Midbrain (tissue), 1 donor: ENCODE measurements at regions not wholly inside any gene's neighbourhood (a gene's known extent, or its start where the extent isn't known, plus 50 kb on each side); places are given as distances from the start of the nearest gene placed in this dataset.
"Not testable (repeated sequence)": the region's sequence is repeated elsewhere in the genome, so short reads cannot be mapped to it uniquely, and the experiment has no call there.

ENCODE experiments used
- DNase-seq: peaks from one replicate; lab custom pipeline; 2025; lab: John Stamatoyannopoulos, UW

DNA sequence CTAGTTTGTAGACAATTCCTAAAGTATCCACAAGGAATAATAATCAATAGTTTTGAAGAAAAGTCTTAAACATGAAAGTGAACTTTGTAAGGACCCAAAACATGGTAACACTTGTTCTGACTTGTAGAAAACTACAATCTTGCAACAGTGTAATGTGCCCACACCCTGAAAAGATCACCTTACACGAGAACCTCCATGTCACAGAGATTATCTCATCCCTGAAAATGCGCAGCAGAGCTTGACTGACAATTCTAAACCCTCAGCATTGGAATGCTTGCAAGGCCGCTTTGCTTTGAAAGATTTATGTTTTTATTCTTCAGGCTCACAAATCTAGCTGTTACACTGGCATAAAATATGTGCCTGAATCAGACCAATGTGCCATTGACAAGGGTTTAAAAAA is 346.6 kb downstream of the KLF13 start:
- DNase-seq = not testable (repeated sequence)

DNA sequence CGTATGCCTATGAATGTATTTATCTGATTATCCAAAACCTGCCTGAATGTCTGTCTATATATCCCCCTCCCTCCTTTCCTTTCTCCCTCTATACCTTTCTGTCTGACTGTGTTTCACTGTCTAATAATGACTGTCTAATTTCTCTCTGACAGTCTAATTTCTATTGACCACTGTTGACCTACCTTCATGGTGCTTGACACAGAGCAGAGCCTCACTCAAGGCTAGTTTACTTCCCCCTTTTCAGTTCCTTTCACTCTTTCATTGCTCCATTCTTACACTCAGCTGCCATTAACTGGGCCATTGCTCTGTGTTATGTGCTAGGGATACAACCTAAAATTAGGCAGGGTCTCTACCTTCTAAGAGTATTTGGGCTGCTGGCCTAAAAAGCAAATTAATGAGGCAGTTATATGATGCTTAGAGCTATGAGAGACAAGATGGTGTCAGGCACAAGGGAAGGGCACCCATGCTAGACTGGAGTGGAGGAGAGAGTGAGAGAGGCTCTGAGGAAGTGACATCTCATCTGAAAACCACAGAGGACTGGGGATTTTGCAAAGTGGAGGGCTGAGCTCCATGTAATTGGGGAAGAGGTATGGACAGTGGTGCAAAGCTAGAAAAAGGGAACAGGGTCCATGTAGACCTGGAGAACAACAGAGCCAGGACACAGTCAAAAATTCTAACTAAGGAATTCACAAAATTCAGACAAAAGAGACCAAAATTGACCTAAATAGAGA is 348.6 kb upstream of the CHRNA7 start:
- not testable (repeated sequence) for DNase-seq

DNA sequence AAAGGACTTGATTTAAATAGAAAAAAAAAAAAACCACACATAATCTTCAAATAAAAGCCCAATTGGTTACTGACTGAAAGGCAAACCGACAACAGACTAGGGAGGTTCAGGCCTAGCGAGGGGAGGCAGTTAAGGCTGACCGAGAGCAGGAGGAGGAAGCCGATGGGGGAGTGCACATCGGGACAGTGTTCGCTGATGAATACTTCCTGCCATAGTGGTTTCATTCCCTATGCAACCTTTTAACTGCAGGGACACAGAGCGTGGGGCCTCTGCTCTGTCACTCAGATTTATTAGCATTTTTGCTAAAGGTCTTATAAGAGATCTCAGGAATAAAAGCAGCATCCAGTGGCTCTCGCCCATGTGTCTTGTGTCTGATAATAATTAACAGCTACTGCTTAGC is 343.2 kb upstream of the CHRNA7 start:
- not testable (repeated sequence) for DNase-seq

DNA sequence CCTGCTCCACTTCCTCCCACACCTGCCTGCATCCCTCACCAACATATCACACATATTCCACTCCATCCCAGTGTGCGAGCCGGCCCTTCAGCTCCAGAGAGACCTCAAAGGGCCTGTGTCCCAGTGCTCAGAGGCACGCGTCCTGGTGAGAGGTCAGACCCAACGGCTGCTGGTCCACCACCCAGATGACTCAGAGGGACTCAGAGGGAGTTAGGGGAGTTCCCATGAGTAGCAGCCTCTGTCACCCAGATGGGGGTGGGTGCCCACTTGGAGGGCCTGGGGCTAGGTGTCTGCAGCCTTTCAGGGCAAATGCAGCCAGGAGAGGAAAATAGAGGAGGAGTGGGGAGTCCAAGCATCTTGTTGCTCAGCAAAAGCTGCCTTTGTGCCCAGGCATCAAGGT is 333.8 kb upstream of the CHRNA7 start:
- not testable (repeated sequence) for DNase-seq

DNA sequence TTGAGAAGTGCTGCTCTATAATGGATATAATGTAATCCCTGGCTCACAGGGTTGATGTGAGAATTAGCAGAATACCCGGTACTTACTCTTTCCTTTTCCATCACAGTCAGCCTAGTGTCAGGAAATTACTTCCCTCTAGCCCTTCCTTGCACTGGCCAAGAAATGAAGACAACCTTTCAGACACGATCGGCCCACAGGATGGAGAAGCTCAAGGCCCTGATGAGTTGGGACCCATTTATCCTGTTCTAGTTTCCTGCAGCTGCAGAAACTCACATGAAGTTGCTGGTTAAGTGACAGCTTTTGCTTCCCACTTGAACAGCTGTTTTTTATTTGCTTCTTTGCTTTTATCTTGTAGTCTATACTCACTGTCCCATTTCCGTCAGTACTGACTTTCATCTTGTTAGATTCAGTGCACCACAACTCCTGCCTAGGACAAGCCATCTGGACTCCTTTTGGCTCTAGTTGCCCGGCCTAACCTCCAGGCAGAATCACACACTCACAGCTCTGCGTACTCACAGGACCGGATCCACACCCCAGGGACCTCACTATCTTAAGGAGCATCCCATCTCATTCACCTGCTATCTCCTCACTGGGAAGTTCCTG is 325.1 kb upstream of the CHRNA7 start:
- DNase-seq = not testable (repeated sequence)

DNA sequence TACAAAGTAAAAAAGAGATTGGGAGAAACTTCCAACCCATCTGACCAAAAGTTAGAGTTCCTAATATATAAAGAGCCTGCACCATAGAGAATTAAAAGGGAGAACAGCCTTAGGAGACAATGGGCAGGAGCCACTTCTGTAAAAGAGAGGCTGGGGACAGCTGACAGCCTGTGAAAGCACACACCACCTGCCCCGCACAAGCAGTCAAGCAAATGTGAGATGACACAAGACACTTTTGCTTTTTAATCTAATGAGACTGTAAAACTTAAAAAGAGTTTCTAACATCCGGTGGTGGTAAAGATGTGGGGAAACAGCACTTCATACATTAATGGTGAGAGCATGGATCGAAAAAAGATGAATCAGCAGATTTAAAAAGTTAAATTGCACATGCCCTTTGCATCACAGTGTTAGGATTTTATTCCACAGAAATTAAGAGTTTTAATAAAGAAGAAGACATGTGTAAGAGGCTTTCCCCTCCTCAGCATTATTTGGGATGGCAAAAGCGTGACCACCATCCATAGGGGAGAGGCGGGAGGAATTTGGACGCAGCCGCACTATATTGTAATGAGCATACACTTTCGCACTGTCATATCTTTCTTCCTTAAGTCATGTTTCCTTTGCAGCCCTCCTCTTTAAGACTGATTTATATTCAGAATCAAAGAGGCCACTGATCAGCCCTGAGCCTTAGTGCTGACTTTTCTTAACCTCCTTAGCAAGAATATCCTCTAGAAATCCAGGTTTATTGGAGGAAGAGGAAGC is 322.2 kb upstream of the CHRNA7 start:
- DNase-seq = not testable (repeated sequence)

DNA sequence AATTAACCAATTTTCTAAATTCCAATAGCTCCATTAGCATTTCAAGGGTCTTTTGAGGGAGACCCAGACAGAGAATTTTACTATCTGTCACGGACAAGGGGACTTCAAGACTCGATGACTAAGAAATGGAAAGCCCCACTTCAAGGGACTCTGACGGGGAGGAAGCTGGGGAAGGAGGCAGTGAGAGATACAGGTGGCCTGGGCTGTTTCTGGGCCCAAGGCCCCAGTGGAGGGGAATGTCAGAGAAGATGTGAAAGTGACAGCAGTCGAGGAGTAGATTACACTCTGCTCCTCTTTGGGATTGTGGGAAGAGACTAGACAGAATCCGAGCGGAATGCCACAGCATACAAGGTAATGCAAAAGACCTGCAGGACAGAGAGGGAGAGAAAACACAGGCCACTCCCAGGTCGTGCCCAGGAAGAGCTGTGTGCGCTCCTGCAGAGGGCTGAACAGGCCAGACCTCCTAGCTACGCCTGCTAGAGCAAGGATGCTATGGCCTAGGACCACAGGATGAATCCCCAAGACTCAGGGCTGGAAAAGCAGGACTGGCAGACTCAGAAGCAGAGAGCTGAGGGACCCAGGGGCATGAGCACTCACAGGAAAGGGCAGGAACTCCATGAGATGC is 321.5 kb upstream of the CHRNA7 start:
- DNase-seq = not testable (repeated sequence)

DNA sequence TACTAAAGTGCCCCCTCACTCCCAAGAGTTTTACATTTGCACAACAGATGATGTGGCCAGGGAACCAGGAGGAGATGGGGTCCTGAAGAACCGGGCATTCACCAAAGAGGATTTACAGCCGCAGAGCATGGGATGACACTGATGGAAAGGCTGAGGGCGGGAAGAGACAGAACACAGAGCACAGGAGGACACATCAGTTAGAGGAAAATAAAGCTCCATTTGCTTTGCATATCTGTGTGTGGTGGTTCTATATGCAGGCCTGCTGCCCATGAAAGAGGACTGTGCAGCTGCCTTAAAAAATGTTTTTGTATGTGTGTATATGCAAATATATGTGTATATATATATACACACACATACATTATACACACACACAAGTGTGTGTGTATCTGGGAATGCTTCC is 320.8 kb upstream of the CHRNA7 start:
- not testable (repeated sequence) for DNase-seq

DNA sequence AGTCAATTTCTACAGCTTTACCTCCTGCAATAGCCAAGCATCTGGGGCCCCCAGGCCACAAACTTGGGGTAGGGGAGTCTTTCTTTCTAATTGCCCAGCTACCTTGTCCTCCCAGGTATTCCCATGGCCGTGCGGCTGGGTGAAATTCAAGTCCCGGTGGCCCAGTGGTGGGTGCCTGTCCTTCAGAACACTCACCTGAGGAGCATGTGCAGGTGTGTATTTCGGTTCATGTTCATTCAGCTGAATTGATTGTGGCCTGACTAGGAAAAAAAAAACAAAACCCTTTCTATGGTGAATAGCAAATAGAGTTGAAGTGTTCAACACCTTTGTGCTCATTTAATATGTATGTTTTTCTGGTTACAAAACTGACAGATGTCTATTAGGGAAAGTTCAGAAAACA is 319.5 kb upstream of the CHRNA7 start:
- not testable (repeated sequence) for DNase-seq

DNA sequence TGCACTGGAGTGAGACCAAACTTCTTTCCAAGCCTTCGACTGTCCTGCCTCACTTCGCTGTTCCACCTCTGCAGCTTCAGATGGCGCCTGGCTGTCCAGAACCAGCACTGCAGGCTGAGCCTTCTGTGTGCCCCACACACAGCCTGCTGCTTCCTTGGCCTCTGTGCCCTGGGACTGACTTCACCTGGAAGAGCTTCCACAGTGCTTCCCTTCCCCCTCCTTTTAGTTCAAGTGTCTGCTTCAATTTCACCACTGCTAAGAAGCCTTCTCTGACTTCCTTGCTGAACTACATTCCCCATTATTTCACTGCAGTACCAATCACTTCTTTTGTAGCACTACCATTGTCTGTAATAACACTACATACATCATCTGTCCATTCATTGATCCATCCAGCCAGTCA is 315.1 kb upstream of the CHRNA7 start:
- DNase-seq = not testable (repeated sequence)

DNA sequence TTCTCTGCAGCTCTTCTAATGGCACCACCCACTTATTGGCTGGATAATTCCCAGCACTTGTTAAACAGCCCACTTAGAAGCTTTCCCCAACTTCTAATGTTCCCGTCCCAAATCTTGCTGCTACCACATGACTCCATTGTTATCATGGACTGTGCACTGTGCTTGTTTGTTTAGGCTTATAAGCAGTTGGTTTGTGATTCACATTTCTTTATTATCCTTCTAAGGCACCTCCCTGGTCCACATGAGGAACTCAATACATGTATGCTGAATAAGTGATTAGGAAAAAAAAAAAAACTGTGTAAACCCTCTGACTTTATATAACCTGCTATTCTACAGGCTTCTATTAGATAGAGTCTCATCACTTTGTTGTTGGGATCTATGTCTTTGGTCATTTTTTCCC is 311.7 kb upstream of the CHRNA7 start:
- not testable (repeated sequence) for DNase-seq

DNA sequence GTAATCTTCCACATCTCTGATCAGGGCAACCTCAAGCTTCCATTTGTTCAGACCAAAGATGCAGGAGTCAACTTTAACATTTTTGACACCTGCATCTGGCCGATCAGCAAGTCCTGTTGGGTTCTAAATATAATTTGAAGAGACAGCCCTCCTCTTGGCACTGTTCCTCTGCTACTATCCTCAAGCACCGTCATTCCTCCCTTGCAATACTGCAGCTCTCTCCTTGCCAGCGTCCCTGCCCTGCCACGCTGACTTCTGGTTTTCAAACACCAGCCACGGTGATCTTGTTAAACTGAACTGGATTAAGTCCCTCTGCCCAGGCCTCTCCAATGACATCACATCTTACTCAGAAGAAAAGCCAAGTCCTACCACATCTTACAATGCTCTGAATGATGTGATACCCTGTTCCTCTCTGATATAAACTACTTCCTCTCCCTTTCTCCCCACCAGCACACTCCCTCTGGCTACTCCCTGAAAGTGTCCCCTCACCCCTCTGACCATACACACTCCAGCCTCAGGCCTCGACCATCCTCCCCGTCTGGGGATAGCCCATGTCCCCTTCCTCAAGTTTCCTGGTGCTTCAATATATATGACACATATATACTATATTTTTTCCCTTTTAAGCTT is 310.8 kb upstream of the CHRNA7 start:
- DNase-seq = not testable (repeated sequence)

DNA sequence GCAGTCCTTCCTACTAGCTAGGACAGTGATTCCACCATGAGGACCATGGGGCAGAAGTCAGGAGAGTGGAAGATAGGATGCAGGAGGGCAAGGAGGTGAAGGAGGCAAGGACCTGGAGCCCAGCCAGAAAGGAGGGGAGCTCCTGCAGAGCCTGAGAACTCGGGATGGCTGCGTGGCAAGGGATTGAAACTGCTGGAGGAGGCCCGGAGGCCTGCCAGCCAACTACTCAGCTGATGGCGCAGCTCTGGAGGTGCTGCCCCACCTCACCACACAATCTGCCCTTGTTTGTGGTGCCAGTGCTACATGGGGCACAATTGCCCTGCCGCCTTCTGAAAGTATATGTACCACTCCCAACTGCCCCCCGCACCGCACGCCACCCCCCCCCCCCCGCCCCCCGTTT is 307.3 kb upstream of the CHRNA7 start:
- not testable (repeated sequence) for DNase-seq

DNA sequence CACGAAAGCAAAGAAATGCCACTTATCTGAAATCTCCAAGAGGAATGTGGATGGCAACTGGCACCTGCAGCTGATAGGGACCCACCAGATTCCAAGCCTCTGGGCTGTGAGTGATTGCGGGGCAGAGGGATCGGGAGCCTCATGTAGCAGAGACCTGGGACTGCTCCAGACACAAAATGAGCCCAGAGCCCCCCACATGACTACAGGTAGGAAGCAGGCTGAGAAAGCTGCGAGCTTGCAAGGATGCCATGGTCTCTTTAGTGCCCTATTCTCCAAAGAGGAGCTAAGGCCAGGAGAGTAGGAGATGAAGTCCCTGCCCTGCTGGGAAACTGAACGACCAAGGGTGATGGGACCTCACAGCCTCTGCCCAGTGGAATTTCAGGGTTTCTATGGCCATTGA is 305.4 kb upstream of the CHRNA7 start:
- not testable (repeated sequence) for DNase-seq

DNA sequence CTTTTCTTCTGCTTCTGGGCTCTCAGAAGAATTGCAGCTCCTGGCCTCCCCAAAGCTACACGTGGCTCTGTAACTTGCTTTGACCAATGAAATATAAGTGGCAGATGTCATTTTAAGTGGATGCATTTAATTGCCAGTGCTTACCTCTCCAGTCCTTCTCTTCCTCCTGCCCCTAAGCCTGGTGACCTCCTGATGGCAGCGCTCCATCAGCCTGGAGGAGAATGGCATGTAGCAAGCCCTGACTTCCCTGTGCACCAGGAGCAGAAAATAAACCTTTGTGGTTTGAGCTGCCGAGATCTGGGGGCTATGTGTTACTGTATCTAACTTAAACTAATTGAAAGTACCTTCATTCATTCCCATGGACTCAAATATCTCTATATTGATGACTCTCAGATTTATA is 304.7 kb upstream of the CHRNA7 start:
- not testable (repeated sequence) for DNase-seq

DNA sequence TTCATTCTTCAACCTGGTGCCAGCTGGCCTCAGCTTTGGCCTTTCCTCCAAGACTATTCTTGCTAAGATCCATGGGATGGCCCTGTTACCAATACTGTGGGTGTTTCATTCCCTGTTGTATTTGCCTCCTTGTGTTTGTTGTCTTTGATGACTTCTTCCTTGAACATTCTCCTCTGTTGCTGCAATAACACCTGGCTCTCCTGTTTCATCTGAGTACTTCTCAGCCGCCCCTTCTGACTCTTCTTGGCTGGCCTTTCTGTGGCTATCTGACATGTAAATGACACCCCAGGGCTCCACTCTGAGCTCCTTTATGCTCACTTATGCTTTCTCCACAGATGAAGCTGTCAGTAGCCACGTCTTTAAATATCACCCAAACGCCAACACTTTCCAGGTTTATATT is 302.7 kb upstream of the CHRNA7 start:
- no peak for DNase-seq

DNA sequence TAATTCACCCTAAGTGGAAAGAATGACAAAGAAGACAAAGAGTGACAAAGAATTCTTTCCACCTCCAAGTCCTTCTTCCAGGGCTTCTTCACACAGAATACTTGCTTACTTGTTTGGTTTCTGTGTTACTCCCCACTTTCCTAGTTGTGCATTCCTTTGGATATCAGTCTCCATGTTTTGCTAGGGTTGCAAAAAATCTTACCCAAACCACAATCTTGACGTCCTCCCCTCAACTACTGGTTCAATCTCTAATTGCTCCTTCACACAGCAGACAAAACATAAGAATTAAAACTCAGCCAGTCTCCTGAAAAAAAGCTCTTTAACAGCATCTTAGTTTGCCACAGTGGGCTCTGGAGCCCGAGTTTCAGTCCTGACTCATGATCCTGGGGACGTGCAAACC is 297.6 kb upstream of the CHRNA7 start:
- DNase-seq = no peak

DNA sequence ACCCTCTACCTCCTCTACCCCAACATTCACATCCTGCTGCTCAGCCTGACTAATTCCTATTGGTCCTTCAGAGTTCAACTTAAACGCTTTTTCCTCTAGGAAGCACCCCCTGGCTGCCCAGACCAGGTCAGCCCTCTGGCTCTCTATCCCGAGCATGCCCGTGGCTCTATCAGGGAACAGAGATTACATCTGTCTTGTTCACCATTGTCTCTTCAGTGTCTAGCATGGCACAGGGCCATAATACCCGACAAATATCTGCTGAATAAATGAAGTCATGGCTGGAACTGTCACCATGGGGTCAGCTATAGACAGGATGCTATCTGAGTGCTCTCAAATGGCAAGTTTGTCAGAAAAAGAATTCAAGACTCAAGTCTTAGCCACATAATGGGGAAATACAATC is 296.9 kb upstream of the CHRNA7 start:
- DNase-seq = peak; percentile 34

DNA sequence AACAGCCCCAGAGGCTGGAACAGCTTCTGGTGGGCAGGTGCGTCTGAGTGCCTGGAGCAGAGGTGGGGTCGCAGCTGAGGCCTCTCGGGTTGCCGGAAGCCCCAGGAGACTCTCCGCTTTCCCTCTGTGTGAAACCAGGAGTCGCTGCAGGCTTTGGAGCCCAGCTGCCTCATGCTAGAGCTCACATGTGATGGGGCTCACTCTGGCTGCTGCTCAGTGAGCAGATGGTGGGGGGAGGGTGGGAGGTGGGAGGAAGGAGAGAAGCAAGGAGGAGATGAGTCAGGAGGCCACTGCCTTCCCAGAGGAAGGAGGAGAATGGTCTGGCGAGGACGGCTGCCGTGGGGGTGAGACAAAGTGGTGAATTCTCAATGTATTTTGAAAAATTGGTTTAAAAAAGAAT is 290.1 kb upstream of the CHRNA7 start:
- no peak for DNase-seq

DNA sequence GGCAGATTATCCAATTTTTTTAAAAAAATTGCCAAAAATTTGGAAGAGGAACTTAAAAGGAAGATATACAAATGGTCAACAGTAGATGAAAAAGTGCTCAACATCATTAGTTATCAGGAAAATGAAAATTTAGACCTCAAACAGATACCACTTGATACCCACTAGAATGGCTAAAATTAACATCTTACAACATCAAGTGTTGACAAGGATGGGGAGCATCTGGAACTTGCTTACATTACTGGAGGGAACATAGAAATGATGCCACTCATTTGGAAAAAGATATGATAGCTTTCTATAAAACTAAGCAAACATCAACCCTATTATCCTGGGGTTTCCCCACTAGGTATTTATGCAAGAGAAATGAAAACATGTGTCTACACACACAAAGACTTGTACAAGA is 284.5 kb upstream of the CHRNA7 start:
- no peak for DNase-seq

DNA sequence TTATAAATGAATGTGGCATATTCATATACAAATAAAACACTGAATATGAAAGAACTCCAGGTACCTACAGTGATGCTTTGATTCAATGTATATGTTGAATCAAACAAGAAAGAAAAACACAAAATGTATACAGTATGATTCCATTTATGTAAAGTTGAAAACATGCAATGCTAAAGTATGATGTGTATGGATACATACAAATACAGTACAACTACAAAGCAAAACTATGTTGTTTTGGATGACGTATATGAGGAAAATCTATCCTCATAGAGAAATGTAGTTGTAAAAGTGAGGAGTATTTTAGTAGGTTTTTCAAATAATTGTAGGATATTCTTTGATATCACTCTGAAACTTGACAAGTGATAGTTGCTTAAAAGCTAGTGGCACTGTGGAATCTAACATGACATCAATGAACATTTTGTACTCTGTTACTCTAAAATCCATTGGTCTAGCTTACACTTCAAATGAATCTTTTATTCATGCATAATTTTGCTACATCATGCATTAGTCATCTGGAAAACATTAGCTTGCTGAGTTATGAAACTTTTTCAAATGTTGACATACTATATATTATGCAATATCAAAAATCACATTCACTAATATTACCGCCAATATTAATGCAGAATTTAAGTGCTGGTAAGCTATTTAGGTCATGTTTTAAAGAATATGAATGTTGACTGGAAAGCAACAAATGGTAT is 278.1 kb upstream of the CHRNA7 start:
- no peak for DNase-seq
